Astrocyte (in vitro differentiated cells and primary cell): ENCODE measurements at regions not wholly inside any gene's neighbourhood (a gene's known extent, or its start where the extent isn't known, plus 50 kb on each side); places are given as distances from the start of the nearest gene placed in this dataset.

Experiments used
- DNase-seq: peaks from one replicate; pipeline ENCODE4 v3.0.0-alpha.2; 2010; ENCODE audit warnings: low read depth
- FAIRE-seq: peaks from 2 replicates; lab custom pipeline; 2011; peaks lifted over from hg19 to GRCh38; lab: Jason Lieb, UNC
- H2AFZ ChIP-seq: 2 replicates; pipeline ENCODE4 v1.6.0; 2012; ENCODE audit warnings: low read depth, low read length, inconsistent platforms
- H3K27ac ChIP-seq: 2 replicates; pipeline ENCODE4 v1.5.1; 2011; ENCODE audit warnings: low read depth, low read length, inconsistent platforms
- H3K27me3 ChIP-seq: 2 replicates; pipeline ENCODE4 v1.6.0; 2011; ENCODE audit warnings: low read length, inconsistent platforms; ENCODE audit not compliant: insufficient read depth
- H3K36me3 ChIP-seq: 2 replicates; pipeline ENCODE4 v1.5.1; 2011; ENCODE audit warnings: low read length, inconsistent platforms; ENCODE audit not compliant: insufficient read depth
- H3K4me1 ChIP-seq: 2 replicates; pipeline ENCODE4 v1.5.1; 2011; ENCODE audit warnings: low read length, inconsistent platforms; ENCODE audit not compliant: insufficient read depth
- H3K4me2 ChIP-seq: 2 replicates; pipeline ENCODE4 v1.6.0; 2012; ENCODE audit warnings: low read length, inconsistent platforms
- H3K4me3 ChIP-seq: 2 replicates; pipeline ENCODE4 v1.5.1; 2011; ENCODE audit warnings: low read depth, mild to moderate bottlenecking, low read length, inconsistent platforms; ENCODE audit not compliant: insufficient read depth
- H3K79me2 ChIP-seq: 2 replicates; pipeline ENCODE4 v1.6.0; 2012; ENCODE audit warnings: mild to moderate bottlenecking, low read length, inconsistent platforms; ENCODE audit not compliant: insufficient read depth
- H3K9ac ChIP-seq: 2 replicates; pipeline ENCODE4 v1.6.0; 2012; ENCODE audit warnings: mild to moderate bottlenecking, low read length, inconsistent platforms
- H3K9me3 ChIP-seq: 2 replicates; pipeline ENCODE4 v1.5.1; 2012; ENCODE audit warnings: low read depth, mild to moderate bottlenecking, low read length, inconsistent platforms; ENCODE audit not compliant: insufficient read depth
- H4K20me1 ChIP-seq: 2 replicates; pipeline ENCODE4 v1.6.0; 2012; ENCODE audit warnings: low read length, inconsistent platforms; ENCODE audit not compliant: insufficient read depth
- H3K27ac Mint-ChIP-seq: one replicate; pipeline ENCODE4 v1.8.0; 2021; ENCODE audit warnings: mild to moderate bottlenecking, mixed read lengths; ENCODE audit not compliant: unreplicated experiment
- H3K27me3 Mint-ChIP-seq: one replicate; pipeline ENCODE4 v1.8.0; 2021; ENCODE audit warnings: low read depth, mixed read lengths; ENCODE audit not compliant: unreplicated experiment
- H3K36me3 Mint-ChIP-seq: one replicate; pipeline ENCODE4 v1.8.0; 2021; ENCODE audit warnings: low read depth, mixed read lengths; ENCODE audit not compliant: unreplicated experiment
- H3K4me1 Mint-ChIP-seq: one replicate; pipeline ENCODE4 v1.8.0; 2021; ENCODE audit warnings: low read depth, mixed read lengths; ENCODE audit not compliant: unreplicated experiment
- H3K4me3 Mint-ChIP-seq: one replicate; pipeline ENCODE4 v1.8.0; 2021; ENCODE audit warnings: mild to moderate bottlenecking, moderate library complexity, mixed read lengths; ENCODE audit not compliant: unreplicated experiment
- H3K9me3 Mint-ChIP-seq: one replicate; pipeline ENCODE4 v1.8.0; 2021; ENCODE audit warnings: mild to moderate bottlenecking, mixed read lengths; ENCODE audit not compliant: unreplicated experiment
- EZH2 ChIP-seq: IDR thresholded peaks from 2 replicates; pipeline ENCODE4 v1.6.1; 2012; ENCODE audit warnings: mild to moderate bottlenecking, low read length, inconsistent platforms; ENCODE audit not compliant: insufficient read depth
- TF ChIP-seq, protein P1 (sequence below): IDR thresholded peaks from 2 replicates; pipeline ENCODE4 v1.5.1; 2011; ENCODE audit warnings: low read depth, mild to moderate bottlenecking, inconsistent platforms, low read length, moderate library complexity; ENCODE audit not compliant: insufficient read depth

DNA sequence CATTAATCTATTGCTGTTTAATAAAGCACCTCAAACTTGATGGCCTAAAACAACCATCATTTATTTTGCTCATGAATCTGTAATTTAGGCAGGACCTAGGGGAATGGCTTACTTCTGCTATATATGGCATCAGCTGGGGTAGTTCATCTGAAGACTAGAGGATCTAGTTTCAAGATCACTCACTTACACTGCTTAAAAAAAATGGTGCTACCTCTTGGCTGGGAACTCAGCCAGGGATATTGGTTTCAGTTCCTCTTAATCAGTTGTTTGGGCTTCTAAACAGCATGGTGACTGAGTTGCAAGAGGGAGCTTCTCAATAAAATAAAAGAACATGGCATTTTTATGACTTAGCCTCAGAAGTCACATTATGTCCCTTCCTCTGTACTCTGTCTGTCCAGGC is 142.0 kb downstream of the FAM114A2 start:
- Histone ChIP-seq H4K20me1 (no peaks in the 10 kb centered on the region), H3K9ac (no peak overlapping the region), H3K4me2 (no peak overlapping the region), H3K36me3 (no peaks in the 10 kb centered on the region), H3K27me3 (no peaks in the 10 kb centered on the region), H3K27ac (no peak overlapping the region), H2AFZ (no peak overlapping the region), H3K9me3 (no peaks in the 10 kb centered on the region), H3K4me1 (peaks cover 18% of the 10 kb centered on the region), H3K4me3 (no peak overlapping the region), H3K79me2 (no peaks in the 10 kb centered on the region)
- Mint-ChIP-seq H3K4me1 (peaks cover 29% of the 10 kb centered on the region), H3K27ac (no peak overlapping the region), H3K9me3 (no peaks in the 10 kb centered on the region), H3K4me3 (no peak overlapping the region), H3K27me3 (peaks cover 6% of the 10 kb centered on the region), H3K36me3 (no peaks in the 10 kb centered on the region)
- TF ChIP-seq, protein P1, sequence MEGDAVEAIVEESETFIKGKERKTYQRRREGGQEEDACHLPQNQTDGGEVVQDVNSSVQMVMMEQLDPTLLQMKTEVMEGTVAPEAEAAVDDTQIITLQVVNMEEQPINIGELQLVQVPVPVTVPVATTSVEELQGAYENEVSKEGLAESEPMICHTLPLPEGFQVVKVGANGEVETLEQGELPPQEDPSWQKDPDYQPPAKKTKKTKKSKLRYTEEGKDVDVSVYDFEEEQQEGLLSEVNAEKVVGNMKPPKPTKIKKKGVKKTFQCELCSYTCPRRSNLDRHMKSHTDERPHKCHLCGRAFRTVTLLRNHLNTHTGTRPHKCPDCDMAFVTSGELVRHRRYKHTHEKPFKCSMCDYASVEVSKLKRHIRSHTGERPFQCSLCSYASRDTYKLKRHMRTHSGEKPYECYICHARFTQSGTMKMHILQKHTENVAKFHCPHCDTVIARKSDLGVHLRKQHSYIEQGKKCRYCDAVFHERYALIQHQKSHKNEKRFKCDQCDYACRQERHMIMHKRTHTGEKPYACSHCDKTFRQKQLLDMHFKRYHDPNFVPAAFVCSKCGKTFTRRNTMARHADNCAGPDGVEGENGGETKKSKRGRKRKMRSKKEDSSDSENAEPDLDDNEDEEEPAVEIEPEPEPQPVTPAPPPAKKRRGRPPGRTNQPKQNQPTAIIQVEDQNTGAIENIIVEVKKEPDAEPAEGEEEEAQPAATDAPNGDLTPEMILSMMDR, result no peak
- no peak for TF ChIP-seq EZH2
- FAIRE-seq (no peak), DNase-seq (peak; percentile 57)

DNA sequence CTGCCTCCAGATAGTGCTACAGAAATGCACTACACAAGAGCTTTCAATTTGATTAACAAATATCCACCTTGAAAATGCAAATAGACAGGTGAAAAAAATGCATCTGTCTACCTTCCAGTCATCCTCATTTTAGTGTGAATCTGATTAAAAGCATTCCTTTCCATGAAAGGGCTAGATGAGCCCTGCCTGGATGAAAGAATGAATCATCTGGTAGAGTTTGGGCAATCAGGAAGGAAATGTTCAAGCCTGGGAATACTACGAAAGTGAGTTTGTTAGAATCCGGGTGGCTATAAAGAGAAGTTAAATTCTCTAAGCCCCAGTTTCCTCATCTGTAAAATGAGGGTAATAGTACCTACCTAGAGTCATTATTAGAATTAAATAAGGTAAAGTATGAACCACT is 142.6 kb downstream of the FAM114A2 start:
- FAIRE-seq, result no peak
- Mint-ChIP-seq H3K4me3 (no peak overlapping the region), H3K36me3 (no peaks in the 10 kb centered on the region), H3K27me3 (peaks cover 10% of the 10 kb centered on the region), H3K9me3 (no peaks in the 10 kb centered on the region), H3K4me1 (peaks cover 23% of the 10 kb centered on the region), H3K27ac (no peak overlapping the region)
- no peak overlapping the region for H3K27ac ChIP-seq
- no peak overlapping the region for H3K9ac ChIP-seq
- H3K9me3 ChIP-seq, result no peaks in the 10 kb centered on the region
- H4K20me1 ChIP-seq, result no peaks in the 10 kb centered on the region
- peak; percentile 23 for DNase-seq
- no peak overlapping the region for H3K4me2 ChIP-seq
- TF ChIP-seq, protein P1, result no peak
- TF ChIP-seq EZH2, result no peak
- no peak overlapping the region for H2AFZ ChIP-seq
- H3K79me2 ChIP-seq, result no peaks in the 10 kb centered on the region
- H3K4me3 ChIP-seq, result no peak overlapping the region
- H3K4me1 ChIP-seq, result peaks cover 13% of the 10 kb centered on the region
- no peaks in the 10 kb centered on the region for H3K36me3 ChIP-seq
- no peaks in the 10 kb centered on the region for H3K27me3 ChIP-seq

DNA sequence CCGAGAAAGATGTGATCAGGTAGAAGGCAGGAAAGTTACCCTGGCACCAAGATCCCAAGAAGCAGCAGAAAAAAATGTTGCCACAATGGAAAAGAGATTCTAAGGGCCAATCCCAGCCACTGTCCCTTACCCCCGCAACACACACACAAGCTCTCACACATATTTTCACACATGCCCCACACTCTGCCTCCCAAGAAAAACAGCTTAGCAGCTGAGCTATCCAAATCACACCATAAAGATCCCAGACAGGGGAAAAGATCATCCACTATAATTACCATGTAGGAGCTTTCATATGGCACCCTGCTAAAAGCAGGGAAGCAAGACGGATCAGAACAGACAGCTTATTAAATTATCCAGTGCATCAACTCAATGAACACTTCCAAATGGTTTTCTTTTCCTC is 143.4 kb downstream of the FAM114A2 start:
- FAIRE-seq, result no peak
- TF ChIP-seq, protein P1, result no peak
- TF ChIP-seq EZH2, result no peak
- Histone ChIP-seq H3K4me3 (no peak overlapping the region), H4K20me1 (no peaks in the 10 kb centered on the region), H2AFZ (no peak overlapping the region), H3K4me2 (no peak overlapping the region), H3K79me2 (no peaks in the 10 kb centered on the region), H3K9ac (no peak overlapping the region), H3K27me3 (no peaks in the 10 kb centered on the region), H3K4me1 (peaks cover 6% of the 10 kb centered on the region), H3K9me3 (no peaks in the 10 kb centered on the region), H3K36me3 (no peaks in the 10 kb centered on the region), H3K27ac (no peak overlapping the region)
- peaks cover 10% of the 10 kb centered on the region for H3K27me3 Mint-ChIP-seq
- H3K9me3 Mint-ChIP-seq, result no peaks in the 10 kb centered on the region
- no peak overlapping the region for H3K4me3 Mint-ChIP-seq
- no peak overlapping the region for H3K27ac Mint-ChIP-seq
- no peak for DNase-seq
- H3K4me1 Mint-ChIP-seq, result peaks cover 17% of the 10 kb centered on the region
- H3K36me3 Mint-ChIP-seq, result no peaks in the 10 kb centered on the region
